OCI-LY7 (cell line): ENCODE measurements at regions not wholly inside any gene's neighbourhood (a gene's known extent, or its start where the extent isn't known, plus 50 kb on each side); places are given as distances from the start of the nearest gene placed in this dataset.

Experiments
- BruUV-seq: library from RNA; stranded (reverse); fragments of 400-500 nt; replicated peaks from 2 replicates; lab custom pipeline; 2021; lab: Mats Ljungman, UMichigan
- CTCF ChIA-PET: fragments of 300-600 bp; sonication (Branson Sonifier 250); formaldehyde crosslinking; loops from one replicate; lab custom pipeline; 2022; ENCODE audit warnings: antibody characterized with exemption; ENCODE audit not compliant: unreplicated experiment; lab: Charles Lee
- POLR2A ChIA-PET: fragments of 300-600 bp; sonication (Branson Sonifier 250); formaldehyde crosslinking; loops from one replicate; lab custom pipeline; 2022; ENCODE audit warnings: antibody characterized with exemption; lab: Charles Lee
- DNase-seq: peaks from one replicate; pipeline ENCODE4 v3.0.0-alpha.2; 2015; ENCODE audit warnings: low spot score
- H2AFZ ChIP-seq: fragments of 200-600 bp; sonication (generic), shearing (Covaris generic); 2 replicates; pipeline ENCODE4 v1.6.1; 2014; ENCODE audit warnings: mild to moderate bottlenecking, antibody characterized with exemption, low read length, moderate library complexity
- H3K27ac ChIP-seq: fragments of 200-600 bp; sonication (generic); 2 replicates; pipeline ENCODE4 v1.5.1; 2014; ENCODE audit warnings: mixed run types, low read depth, mild to moderate bottlenecking, moderate library complexity, low read length, inconsistent platforms; ENCODE audit not compliant: poor library complexity, severe bottlenecking
- H3K36me3 ChIP-seq: fragments of 200-600 bp; sonication (generic); 2 replicates; pipeline ENCODE4 v1.6.1; 2014; ENCODE audit warnings: mild to moderate bottlenecking, antibody characterized with exemption, low read length, moderate library complexity, mixed read lengths; ENCODE audit not compliant: insufficient read depth
- H3K4me1 ChIP-seq: fragments of 200-600 bp; sonication (generic); 2 replicates; pipeline ENCODE4 v1.5.1; 2014; ENCODE audit warnings: mild to moderate bottlenecking, low read length; ENCODE audit not compliant: insufficient read depth, poor library complexity, severe bottlenecking
- H3K4me2 ChIP-seq: fragments of 200-600 bp; sonication (generic); 2 replicates; pipeline ENCODE4 v1.6.1; 2014; ENCODE audit warnings: mild to moderate bottlenecking, low read length
- H3K4me3 ChIP-seq: fragments of 200-600 bp; sonication (generic); 2 replicates; pipeline ENCODE4 v1.5.1; 2014; ENCODE audit warnings: mild to moderate bottlenecking, low read depth, low read length; ENCODE audit not compliant: poor library complexity, severe bottlenecking
- H3K79me2 ChIP-seq: fragments of 200-600 bp; sonication (generic); 2 replicates; pipeline ENCODE4 v1.6.1; 2016; ENCODE audit warnings: low read depth, mild to moderate bottlenecking, low read length, moderate library complexity, mixed read lengths; ENCODE audit not compliant: insufficient read depth
- H3K9me2 ChIP-seq: fragments of 200-600 bp; sonication (generic); 2 replicates; pipeline ENCODE4 v1.6.1; 2016; ENCODE audit warnings: mild to moderate bottlenecking, low read length, mixed read lengths; ENCODE audit not compliant: insufficient read depth
- H3K9me3 ChIP-seq: fragments of 200-600 bp; sonication (generic); 2 replicates; pipeline ENCODE4 v1.6.1; 2014; ENCODE audit warnings: mild to moderate bottlenecking, mixed run types, low read length, mixed read lengths
- H4K20me1 ChIP-seq: fragments of 200-600 bp; sonication (generic); 2 replicates; pipeline ENCODE4 v1.6.1; 2014; ENCODE audit warnings: mild to moderate bottlenecking, antibody characterized with exemption, low read length, moderate library complexity, mixed read lengths; ENCODE audit not compliant: insufficient read depth
- EZH2phosphoT487 ChIP-seq: fragments of 200-600 bp; sonication (generic); IDR thresholded peaks from 2 replicates; pipeline ENCODE4 v1.6.1; 2018; ENCODE audit warnings: low read depth, borderline replicate concordance, mild to moderate bottlenecking, mixed run types, antibody characterized with exemption, low read length, moderate library complexity, mixed read lengths
- intact Hi-C: fragments of 100-400 bp; cut with micrococcal nuclease; formaldehyde crosslinking; loops from one replicate; pipeline ENCODE4 v1.10.0; 2022; ENCODE audit not compliant: unreplicated experiment
- TF ChIP-seq, protein P1 (sequence below): fragments of 200-600 bp; sonication (generic); conservative IDR thresholded peaks from 2 replicates; pipeline ENCODE4 v1.5.1; 2014; ENCODE audit warnings: mild to moderate bottlenecking, antibody characterized with exemption, low read length, moderate library complexity, mixed read lengths

DNA sequence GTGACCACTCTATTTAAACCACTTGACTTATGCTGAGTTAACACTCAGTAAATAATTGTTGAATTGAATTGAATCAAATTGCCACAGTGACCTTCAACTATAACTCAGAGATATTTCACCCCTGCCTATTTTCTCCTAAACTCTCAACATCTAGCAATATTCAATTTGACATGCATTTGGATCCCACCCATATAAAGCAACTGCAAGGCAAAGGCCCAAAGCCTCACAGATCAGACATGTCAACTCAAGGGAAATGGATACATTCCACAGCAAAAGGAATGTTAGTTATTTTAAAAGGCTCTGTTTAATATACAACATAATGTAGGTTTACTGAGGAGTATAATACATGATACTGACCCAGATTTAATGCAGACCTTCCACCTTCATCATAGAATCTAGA, 107.4 kb downstream of the KCTD12 start:
- Histone ChIP-seq H3K79me2 (no peaks in the 10 kb centered on the region), H3K27ac (no peak overlapping the region), H4K20me1 (no peaks in the 10 kb centered on the region), H3K36me3 (no peaks in the 10 kb centered on the region), H3K9me2 (no peaks in the 10 kb centered on the region), H3K4me3 (no peak overlapping the region), H3K9me3 (no peaks in the 10 kb centered on the region), H3K4me1 (no peaks in the 10 kb centered on the region), H3K4me2 (no peak overlapping the region), H2AFZ (no peak overlapping the region)
- BruUV-seq = no TSS peak
- no peak for DNase-seq
- no peak for TF ChIP-seq EZH2phosphoT487
- TF ChIP-seq, protein P1, sequence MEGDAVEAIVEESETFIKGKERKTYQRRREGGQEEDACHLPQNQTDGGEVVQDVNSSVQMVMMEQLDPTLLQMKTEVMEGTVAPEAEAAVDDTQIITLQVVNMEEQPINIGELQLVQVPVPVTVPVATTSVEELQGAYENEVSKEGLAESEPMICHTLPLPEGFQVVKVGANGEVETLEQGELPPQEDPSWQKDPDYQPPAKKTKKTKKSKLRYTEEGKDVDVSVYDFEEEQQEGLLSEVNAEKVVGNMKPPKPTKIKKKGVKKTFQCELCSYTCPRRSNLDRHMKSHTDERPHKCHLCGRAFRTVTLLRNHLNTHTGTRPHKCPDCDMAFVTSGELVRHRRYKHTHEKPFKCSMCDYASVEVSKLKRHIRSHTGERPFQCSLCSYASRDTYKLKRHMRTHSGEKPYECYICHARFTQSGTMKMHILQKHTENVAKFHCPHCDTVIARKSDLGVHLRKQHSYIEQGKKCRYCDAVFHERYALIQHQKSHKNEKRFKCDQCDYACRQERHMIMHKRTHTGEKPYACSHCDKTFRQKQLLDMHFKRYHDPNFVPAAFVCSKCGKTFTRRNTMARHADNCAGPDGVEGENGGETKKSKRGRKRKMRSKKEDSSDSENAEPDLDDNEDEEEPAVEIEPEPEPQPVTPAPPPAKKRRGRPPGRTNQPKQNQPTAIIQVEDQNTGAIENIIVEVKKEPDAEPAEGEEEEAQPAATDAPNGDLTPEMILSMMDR = no peak
- intact Hi-C loops = no loop called here
- ChIA-PET CTCF (no interaction called here), POLR2A (no interaction called here)

DNA sequence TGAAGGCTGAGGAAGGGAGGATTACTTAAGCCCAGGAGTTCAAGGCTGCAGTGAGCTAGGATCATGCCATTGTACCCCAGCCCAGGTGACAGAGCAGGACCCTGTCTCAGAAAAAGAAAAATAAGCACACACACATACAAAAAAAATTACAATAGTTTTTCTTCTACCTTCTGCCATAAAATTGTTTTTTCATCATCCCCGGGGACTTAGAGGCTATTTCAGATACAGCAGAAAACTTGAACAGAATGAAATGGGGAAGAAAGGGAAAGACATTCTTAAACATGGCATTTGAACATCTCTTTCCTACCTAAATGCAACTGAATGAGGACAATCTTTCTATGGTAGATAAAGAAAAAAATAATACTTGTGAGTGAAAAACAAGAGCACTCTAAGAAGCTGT, 109.1 kb downstream of the KCTD12 start:
- no peaks in the 10 kb centered on the region for H4K20me1 ChIP-seq
- intact Hi-C loops = no loop called here
- BruUV-seq = no TSS peak
- no peak for DNase-seq
- TF ChIP-seq EZH2phosphoT487 = no peak
- TF ChIP-seq, protein P1 = no peak
- H3K27ac ChIP-seq = no peak overlapping the region
- ChIA-PET CTCF (no interaction called here), POLR2A (no interaction called here)
- H3K4me1 ChIP-seq = no peaks in the 10 kb centered on the region
- H3K9me3 ChIP-seq = no peaks in the 10 kb centered on the region
- no peak overlapping the region for H3K4me2 ChIP-seq
- no peak overlapping the region for H2AFZ ChIP-seq
- H3K4me3 ChIP-seq = no peak overlapping the region
- H3K36me3 ChIP-seq = no peaks in the 10 kb centered on the region
- no peaks in the 10 kb centered on the region for H3K79me2 ChIP-seq
- no peaks in the 10 kb centered on the region for H3K9me2 ChIP-seq

DNA sequence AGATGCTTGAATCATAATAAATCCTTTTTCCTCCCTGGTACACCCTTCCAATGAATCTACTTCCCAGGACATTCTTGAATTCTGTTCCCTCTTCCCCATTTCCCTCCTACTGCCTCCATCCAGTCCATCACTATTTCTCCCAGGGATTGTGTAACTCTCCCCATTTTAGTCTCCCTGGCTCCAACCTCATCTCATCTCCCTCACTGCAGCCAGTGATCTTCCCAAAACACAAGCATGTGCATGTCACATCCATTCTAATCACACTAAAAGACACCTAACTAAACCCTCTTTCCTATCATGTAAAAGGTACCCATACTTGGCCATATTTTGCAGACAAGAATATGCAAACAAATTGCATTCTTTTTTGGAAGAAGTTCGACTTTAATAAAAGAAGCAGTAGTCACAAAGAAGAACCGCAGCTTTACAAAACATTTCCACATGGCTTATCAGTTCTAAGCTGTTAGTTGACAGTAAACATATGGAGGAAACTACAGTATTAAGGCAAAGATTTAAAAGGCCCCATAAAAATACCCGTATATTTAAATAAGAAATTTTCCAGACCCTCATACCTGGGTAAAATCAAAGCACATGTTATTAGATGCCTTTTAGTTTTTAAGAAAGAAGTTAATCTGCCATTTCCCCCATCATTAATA, 111.0 kb downstream of the KCTD12 start:
- H3K9me2 ChIP-seq = no peaks in the 10 kb centered on the region
- no peaks in the 10 kb centered on the region for H3K36me3 ChIP-seq
- no peaks in the 10 kb centered on the region for H4K20me1 ChIP-seq
- TF ChIP-seq EZH2phosphoT487 = no peak
- TF ChIP-seq, protein P1 = no peak
- no TSS peak for BruUV-seq
- no peak overlapping the region for H3K4me2 ChIP-seq
- no peak overlapping the region for H3K4me3 ChIP-seq
- ChIA-PET CTCF (no interaction called here), POLR2A (no interaction called here)
- no peak overlapping the region for H3K27ac ChIP-seq
- intact Hi-C loops = no loop called here
- DNase-seq = no peak
- H3K79me2 ChIP-seq = no peaks in the 10 kb centered on the region
- no peaks in the 10 kb centered on the region for H3K9me3 ChIP-seq
- H2AFZ ChIP-seq = no peak overlapping the region
- H3K4me1 ChIP-seq = no peaks in the 10 kb centered on the region
